ENCODE measurements at regions not wholly inside any gene's neighbourhood (a gene's known extent, or its start where the extent isn't known, plus 50 kb on each side); places are given as distances from the start of the nearest gene placed in this dataset.

DNA sequence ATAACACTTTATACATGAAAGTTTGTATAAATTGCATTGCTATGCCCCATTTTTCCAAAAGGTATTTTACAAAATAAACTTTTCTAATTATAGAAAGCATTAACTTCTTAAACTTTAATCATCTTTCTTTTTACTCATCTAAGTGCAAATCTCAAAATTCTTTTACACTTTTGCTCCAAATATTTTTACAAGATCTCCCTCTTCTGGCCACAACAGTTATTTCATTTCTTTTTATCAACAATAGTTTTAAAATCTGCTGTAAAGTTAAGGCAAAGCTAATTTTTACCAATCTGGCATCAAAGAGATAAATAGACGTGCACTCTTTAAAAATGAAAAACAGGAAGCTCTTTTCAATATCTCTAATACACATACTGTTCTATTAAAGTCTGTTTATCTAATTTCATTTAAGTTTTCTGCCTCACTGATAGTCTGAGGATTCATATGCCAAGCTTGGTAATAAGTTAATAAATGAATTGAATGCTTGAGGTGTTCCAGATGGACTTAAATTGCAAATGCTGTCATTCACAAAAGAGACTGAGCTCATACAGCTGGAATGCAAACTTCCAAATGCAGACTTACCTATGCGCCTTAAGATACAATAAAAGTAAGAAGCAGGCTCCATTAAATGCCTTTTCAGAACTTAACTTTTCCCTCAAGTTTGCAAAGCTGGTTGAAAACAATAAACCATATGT is 583.0 kb upstream of the ATXN8OS start:
- H3K27ac ChIP-seq (ENCODE audit: low read depth, low read length) = no peak overlapping the region
- no peaks in the 10 kb centered on the region for H3F3A ChIP-seq (ENCODE audit: control insufficient read depth, insufficient read depth)
- no peaks in the 10 kb centered on the region for H3K79me2 ChIP-seq (ENCODE audit: control insufficient read depth, low read length)
- H3K36me3 ChIP-seq (ENCODE audit: control insufficient read depth, low read length) = no peaks in the 10 kb centered on the region
- no peaks in the 10 kb centered on the region for H4K20me1 ChIP-seq (ENCODE audit: control insufficient read depth, insufficient read depth, low read depth, low read length)
- H3K27me3 ChIP-seq (ENCODE audit: control insufficient read depth, low read length) = no peaks in the 10 kb centered on the region
- no peak overlapping the region for H3K4me3 ChIP-seq (ENCODE audit: low read length)
- H3K9me2 ChIP-seq (replicated peaks; ENCODE audit: control insufficient read depth, low read length) = no peaks in the 10 kb centered on the region
- no peaks in the 10 kb centered on the region for H3K9me3 ChIP-seq (ENCODE audit: control insufficient read depth, insufficient read depth, low read length)
- no peak overlapping the region for H3K4me2 ChIP-seq (ENCODE audit: low read length)
- no peaks in the 10 kb centered on the region for H3K4me1 ChIP-seq (ENCODE audit: control insufficient read depth, low read length)
- no peak for TF ChIP-seq EZH2phosphoT487 (IDR thresholded peaks at IDR 0.05; ENCODE audit: borderline replicate concordance, low read length)
- TF ChIP-seq, protein P1, sequence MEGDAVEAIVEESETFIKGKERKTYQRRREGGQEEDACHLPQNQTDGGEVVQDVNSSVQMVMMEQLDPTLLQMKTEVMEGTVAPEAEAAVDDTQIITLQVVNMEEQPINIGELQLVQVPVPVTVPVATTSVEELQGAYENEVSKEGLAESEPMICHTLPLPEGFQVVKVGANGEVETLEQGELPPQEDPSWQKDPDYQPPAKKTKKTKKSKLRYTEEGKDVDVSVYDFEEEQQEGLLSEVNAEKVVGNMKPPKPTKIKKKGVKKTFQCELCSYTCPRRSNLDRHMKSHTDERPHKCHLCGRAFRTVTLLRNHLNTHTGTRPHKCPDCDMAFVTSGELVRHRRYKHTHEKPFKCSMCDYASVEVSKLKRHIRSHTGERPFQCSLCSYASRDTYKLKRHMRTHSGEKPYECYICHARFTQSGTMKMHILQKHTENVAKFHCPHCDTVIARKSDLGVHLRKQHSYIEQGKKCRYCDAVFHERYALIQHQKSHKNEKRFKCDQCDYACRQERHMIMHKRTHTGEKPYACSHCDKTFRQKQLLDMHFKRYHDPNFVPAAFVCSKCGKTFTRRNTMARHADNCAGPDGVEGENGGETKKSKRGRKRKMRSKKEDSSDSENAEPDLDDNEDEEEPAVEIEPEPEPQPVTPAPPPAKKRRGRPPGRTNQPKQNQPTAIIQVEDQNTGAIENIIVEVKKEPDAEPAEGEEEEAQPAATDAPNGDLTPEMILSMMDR (IDR thresholded peaks at IDR 0.05; ENCODE audit: low read depth, low read length, poor library complexity, severe bottlenecking) = peak; percentile 37

DNA sequence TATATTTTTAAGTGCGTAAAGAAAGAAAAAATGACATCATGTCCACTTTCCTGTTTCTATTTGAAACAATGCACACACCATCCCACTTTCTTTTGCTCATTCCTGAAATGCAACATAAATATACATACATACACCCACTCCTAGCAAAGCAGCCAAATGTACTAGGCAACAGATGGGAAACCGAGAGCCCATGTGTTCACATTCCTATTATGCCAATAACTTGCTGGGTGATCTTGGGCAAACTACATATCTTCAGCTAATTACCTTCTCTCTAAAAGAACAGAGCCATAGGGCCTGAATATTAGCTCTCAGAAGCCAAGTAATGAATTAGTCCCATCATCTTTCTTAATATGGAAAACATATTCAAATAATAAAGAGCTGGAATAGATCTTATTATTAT is 610.6 kb upstream of the ATXN8OS start:
- Histone ChIP-seq H4K20me1 (ENCODE audit: control insufficient read depth, insufficient read depth, low read depth, low read length) (no peaks in the 10 kb centered on the region), H3K4me2 (ENCODE audit: low read length) (no peak overlapping the region), H3K36me3 (ENCODE audit: control insufficient read depth, low read length) (no peaks in the 10 kb centered on the region), H3K9me2 (replicated peaks; ENCODE audit: control insufficient read depth, low read length) (no peaks in the 10 kb centered on the region), H3K27ac (ENCODE audit: low read depth, low read length) (no peak overlapping the region), H3K4me1 (ENCODE audit: control insufficient read depth, low read length) (no peaks in the 10 kb centered on the region), H3F3A (ENCODE audit: control insufficient read depth, insufficient read depth) (no peaks in the 10 kb centered on the region), H3K9me3 (ENCODE audit: control insufficient read depth, insufficient read depth, low read length) (no peaks in the 10 kb centered on the region), H3K27me3 (ENCODE audit: control insufficient read depth, low read length) (no peaks in the 10 kb centered on the region), H3K79me2 (ENCODE audit: control insufficient read depth, low read length) (no peaks in the 10 kb centered on the region), H3K4me3 (ENCODE audit: low read length) (no peak overlapping the region)
- TF ChIP-seq EZH2phosphoT487 (IDR thresholded peaks at IDR 0.05; ENCODE audit: borderline replicate concordance, low read length) = no peak
- TF ChIP-seq, protein P1 (IDR thresholded peaks at IDR 0.05; ENCODE audit: low read depth, low read length, poor library complexity, severe bottlenecking) = no peak

DNA sequence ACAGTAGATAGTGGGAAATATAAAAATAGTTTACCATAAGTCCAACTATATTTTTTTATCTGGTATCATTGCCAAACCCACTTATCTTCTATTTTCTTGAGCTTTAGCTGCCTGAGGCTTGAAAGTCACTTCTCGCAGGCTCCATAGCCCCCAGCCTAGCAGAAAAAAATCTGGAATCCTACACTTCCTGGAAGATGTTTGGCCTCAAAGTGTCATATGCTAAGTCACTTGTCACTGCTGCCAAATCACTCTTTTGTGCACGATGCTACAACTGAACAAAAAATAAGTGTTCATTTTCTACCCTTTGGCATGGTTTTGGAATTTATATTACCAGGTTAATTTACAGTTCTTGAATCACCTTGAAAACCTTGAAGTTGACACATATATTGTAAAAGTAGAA is 612.5 kb upstream of the ATXN8OS start:
- Histone ChIP-seq H3K79me2 (ENCODE audit: control insufficient read depth, low read length) (no peaks in the 10 kb centered on the region), H3K9me3 (ENCODE audit: control insufficient read depth, insufficient read depth, low read length) (no peaks in the 10 kb centered on the region), H3K4me3 (ENCODE audit: low read length) (no peak overlapping the region), H3F3A (ENCODE audit: control insufficient read depth, insufficient read depth) (no peaks in the 10 kb centered on the region), H3K9me2 (replicated peaks; ENCODE audit: control insufficient read depth, low read length) (no peaks in the 10 kb centered on the region), H3K27ac (ENCODE audit: low read depth, low read length) (no peak overlapping the region), H3K27me3 (ENCODE audit: control insufficient read depth, low read length) (no peaks in the 10 kb centered on the region), H4K20me1 (ENCODE audit: control insufficient read depth, insufficient read depth, low read depth, low read length) (no peaks in the 10 kb centered on the region), H3K36me3 (ENCODE audit: control insufficient read depth, low read length) (no peaks in the 10 kb centered on the region), H3K4me1 (ENCODE audit: control insufficient read depth, low read length) (no peaks in the 10 kb centered on the region), H3K4me2 (ENCODE audit: low read length) (no peak overlapping the region)
- TF ChIP-seq, protein P1 (IDR thresholded peaks at IDR 0.05; ENCODE audit: low read depth, low read length, poor library complexity, severe bottlenecking) = no peak
- TF ChIP-seq EZH2phosphoT487 (IDR thresholded peaks at IDR 0.05; ENCODE audit: borderline replicate concordance, low read length) = no peak

All from DOHH2 (cell line).